ENCODE measurements at regions not wholly inside any gene's neighbourhood (a gene's known extent, or its start where the extent isn't known, plus 50 kb on each side); places are given as distances from the start of the nearest gene placed in this dataset.

GRCh38 chr18:64398320-64398719, 249.4 kb upstream of the LINC00305 start:
- Histone ChIP-seq H3K27me3 (ENCODE audit: insufficient read depth, low read depth) (no peaks in the 10 kb centered on the region), H3K27ac (no peak overlapping the region), H2AFZ (ENCODE audit: low read depth) (no peak overlapping the region), H3K9ac (no peak overlapping the region), H3K4me2 (no peak overlapping the region), H3K79me2 (ENCODE audit: insufficient read depth, low read depth) (no peaks in the 10 kb centered on the region), H4K20me1 (ENCODE audit: insufficient read depth) (no peaks in the 10 kb centered on the region), H3K36me3 (ENCODE audit: insufficient read depth) (no peaks in the 10 kb centered on the region), H3K4me1 (ENCODE audit: low read depth, poor library complexity, severe bottlenecking) (peaks cover 1% of the 10 kb centered on the region), H3K4me3 (IDR thresholded peaks at IDR 0.05; ENCODE audit: insufficient read depth, low read depth, low read length) (no peak overlapping the region)
- no peak for TF ChIP-seq CTCF (conservative IDR thresholded peaks at IDR 0.05; ENCODE audit: low read depth, low read length)

GRCh38 chr18:64392202-64392601, 243.3 kb upstream of the LINC00305 start:
- Histone ChIP-seq H3K27me3 (ENCODE audit: insufficient read depth, low read depth) (no peaks in the 10 kb centered on the region), H3K4me1 (ENCODE audit: low read depth, poor library complexity, severe bottlenecking) (no peaks in the 10 kb centered on the region), H3K9ac (no peak overlapping the region), H3K4me3 (IDR thresholded peaks at IDR 0.05; ENCODE audit: insufficient read depth, low read depth, low read length) (no peak overlapping the region), H4K20me1 (ENCODE audit: insufficient read depth) (no peaks in the 10 kb centered on the region), H2AFZ (ENCODE audit: low read depth) (no peak overlapping the region), H3K79me2 (ENCODE audit: insufficient read depth, low read depth) (no peaks in the 10 kb centered on the region), H3K4me2 (no peak overlapping the region), H3K36me3 (ENCODE audit: insufficient read depth) (no peaks in the 10 kb centered on the region), H3K27ac (no peak overlapping the region)
- no peak for TF ChIP-seq CTCF (conservative IDR thresholded peaks at IDR 0.05; ENCODE audit: low read depth, low read length)

- Histone ChIP-seq H3K4me1 (ENCODE audit: low read depth, poor library complexity, severe bottlenecking) (peaks cover 48% of the 10 kb centered on the region), H2AFZ (ENCODE audit: low read depth) (no peak overlapping the region), H3K9ac (no peak overlapping the region), H3K27me3 (ENCODE audit: insufficient read depth, low read depth) (no peaks in the 10 kb centered on the region), H3K79me2 (ENCODE audit: insufficient read depth, low read depth) (no peaks in the 10 kb centered on the region), H3K4me2 (no peak overlapping the region), H4K20me1 (ENCODE audit: insufficient read depth) (no peaks in the 10 kb centered on the region; the same call in 1 of the 2 replicates), H3K36me3 (ENCODE audit: insufficient read depth) (no peaks in the 10 kb centered on the region), H3K27ac (no peak overlapping the region), H3K4me3 (IDR thresholded peaks at IDR 0.05; ENCODE audit: insufficient read depth, low read depth, low read length) (no peak overlapping the region)
- no peak for TF ChIP-seq CTCF (conservative IDR thresholded peaks at IDR 0.05; ENCODE audit: low read depth, low read length)
These were observed 235.2 kb upstream of the LINC00305 start for GRCh38 chr18:64384101-64384500.

- H3K9ac ChIP-seq = no peak overlapping the region
- no peak for TF ChIP-seq CTCF (conservative IDR thresholded peaks at IDR 0.05; ENCODE audit: low read depth, low read length)
- no peaks in the 10 kb centered on the region for H3K36me3 ChIP-seq (ENCODE audit: insufficient read depth)
- H3K27me3 ChIP-seq (ENCODE audit: insufficient read depth, low read depth) = no peaks in the 10 kb centered on the region
- H4K20me1 ChIP-seq (ENCODE audit: insufficient read depth) = no peaks in the 10 kb centered on the region
- H3K4me1 ChIP-seq (ENCODE audit: low read depth, poor library complexity, severe bottlenecking) = peaks cover 48% of the 10 kb centered on the region
- peak overlapping the region; percentile 64 for H3K27ac ChIP-seq
- no peaks in the 10 kb centered on the region for H3K79me2 ChIP-seq (ENCODE audit: insufficient read depth, low read depth)
- H2AFZ ChIP-seq (ENCODE audit: low read depth) = peak overlapping the region; percentile 15; the same call in 1 of the 2 replicates
- peak overlapping the region; percentile 87 for H3K4me2 ChIP-seq
- H3K4me3 ChIP-seq (IDR thresholded peaks at IDR 0.05; ENCODE audit: insufficient read depth, low read depth, low read length) = no peak overlapping the region
These were observed 231.2 kb upstream of the LINC00305 start for GRCh38 chr18:64380117-64380516.

Measured in KMS-11 (cell line).